ENCODE measurements at regions not wholly inside any gene's neighbourhood (a gene's known extent, or its start where the extent isn't known, plus 50 kb on each side); places are given as distances from the start of the nearest gene placed in this dataset.

DNA sequence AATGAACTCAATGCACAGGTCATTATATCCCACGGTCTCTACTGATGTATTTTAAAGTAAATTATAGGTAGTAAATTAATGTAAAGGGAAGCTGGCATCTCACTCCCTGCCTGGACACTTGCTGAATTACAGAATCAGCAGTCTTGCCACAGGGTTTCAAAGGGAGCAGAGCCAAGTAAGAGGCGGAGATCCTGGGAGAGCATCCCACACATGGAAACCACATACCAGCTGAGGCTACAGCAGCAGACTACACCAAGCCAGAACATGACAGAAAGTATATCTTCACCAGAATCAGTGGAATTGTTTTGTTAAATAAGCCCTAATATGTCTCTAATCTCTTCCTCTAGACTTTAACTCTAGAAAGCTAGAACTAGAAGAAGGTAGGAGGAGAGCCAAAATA lies 1689.2 kb upstream of the WWC1 start:
- H3K36me3 ChIP-seq (ENCODE audit: insufficient read depth, low read length) = no peaks in the 10 kb centered on the region
- H3K9me3 ChIP-seq (ENCODE audit: low read length) = no peaks in the 10 kb centered on the region
- H3K79me2 ChIP-seq (ENCODE audit: insufficient read depth, low read length) = no peaks in the 10 kb centered on the region
- TF ChIP-seq, protein P1, sequence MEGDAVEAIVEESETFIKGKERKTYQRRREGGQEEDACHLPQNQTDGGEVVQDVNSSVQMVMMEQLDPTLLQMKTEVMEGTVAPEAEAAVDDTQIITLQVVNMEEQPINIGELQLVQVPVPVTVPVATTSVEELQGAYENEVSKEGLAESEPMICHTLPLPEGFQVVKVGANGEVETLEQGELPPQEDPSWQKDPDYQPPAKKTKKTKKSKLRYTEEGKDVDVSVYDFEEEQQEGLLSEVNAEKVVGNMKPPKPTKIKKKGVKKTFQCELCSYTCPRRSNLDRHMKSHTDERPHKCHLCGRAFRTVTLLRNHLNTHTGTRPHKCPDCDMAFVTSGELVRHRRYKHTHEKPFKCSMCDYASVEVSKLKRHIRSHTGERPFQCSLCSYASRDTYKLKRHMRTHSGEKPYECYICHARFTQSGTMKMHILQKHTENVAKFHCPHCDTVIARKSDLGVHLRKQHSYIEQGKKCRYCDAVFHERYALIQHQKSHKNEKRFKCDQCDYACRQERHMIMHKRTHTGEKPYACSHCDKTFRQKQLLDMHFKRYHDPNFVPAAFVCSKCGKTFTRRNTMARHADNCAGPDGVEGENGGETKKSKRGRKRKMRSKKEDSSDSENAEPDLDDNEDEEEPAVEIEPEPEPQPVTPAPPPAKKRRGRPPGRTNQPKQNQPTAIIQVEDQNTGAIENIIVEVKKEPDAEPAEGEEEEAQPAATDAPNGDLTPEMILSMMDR (IDR thresholded peaks at IDR 0.05; ENCODE audit: low read length) = no peak
- no peak for TF ChIP-seq EZH2 (IDR thresholded peaks at IDR 0.05; ENCODE audit: borderline replicate concordance, low read length)
- no peak overlapping the region for H2AFZ ChIP-seq (ENCODE audit: low read length)
- no peak overlapping the region for H3K4me2 ChIP-seq (ENCODE audit: low read length)
- no peak overlapping the region for H3K9ac ChIP-seq (ENCODE audit: low read length)
- no peak overlapping the region for H3K27ac ChIP-seq (ENCODE audit: low read depth, low read length, poor library complexity, severe bottlenecking)
- H3K4me1 ChIP-seq (ENCODE audit: insufficient read depth, low read length, severe bottlenecking) = no peaks in the 10 kb centered on the region
- H3K9me2 ChIP-seq (ENCODE audit: low read depth, low read length) = no peaks in the 10 kb centered on the region
- H3F3A ChIP-seq (ENCODE audit: insufficient read depth, low read length) = no peaks in the 10 kb centered on the region
- H4K20me1 ChIP-seq (ENCODE audit: insufficient read depth, low read length) = no peaks in the 10 kb centered on the region
- no peak overlapping the region for H3K4me3 ChIP-seq (ENCODE audit: low read depth, low read length, poor library complexity, severe bottlenecking)
- no peaks in the 10 kb centered on the region for H3K27me3 ChIP-seq (ENCODE audit: insufficient read depth, low read length)

DNA sequence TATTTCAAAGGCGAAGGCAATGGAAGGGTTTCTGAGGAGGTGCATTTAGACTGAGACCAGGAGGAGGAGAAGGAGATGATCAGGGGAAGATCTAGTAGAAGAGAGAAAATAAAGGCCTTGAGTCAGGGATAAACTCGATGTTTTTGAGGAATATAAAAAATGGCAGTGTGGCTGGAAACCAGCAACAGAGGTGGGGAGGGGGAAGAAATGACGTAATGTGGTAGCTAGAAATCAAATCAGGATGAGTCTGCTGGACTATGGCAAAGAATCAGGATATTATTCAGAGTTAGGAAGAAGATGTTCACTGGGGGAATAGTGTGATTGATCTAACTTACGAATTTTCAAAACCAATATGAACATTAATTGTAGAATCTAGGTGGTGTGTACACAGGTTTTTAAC lies 1673.9 kb upstream of the WWC1 start:
- no peaks in the 10 kb centered on the region for H3K9me3 ChIP-seq (ENCODE audit: low read length)
- H3K9me2 ChIP-seq (ENCODE audit: low read depth, low read length) = no peaks in the 10 kb centered on the region
- H3K27ac ChIP-seq (ENCODE audit: low read depth, low read length, poor library complexity, severe bottlenecking) = no peak overlapping the region
- no peaks in the 10 kb centered on the region for H3K27me3 ChIP-seq (ENCODE audit: insufficient read depth, low read length)
- no peaks in the 10 kb centered on the region for H3F3A ChIP-seq (ENCODE audit: insufficient read depth, low read length)
- H3K4me2 ChIP-seq (ENCODE audit: low read length) = no peak overlapping the region
- H3K9ac ChIP-seq (ENCODE audit: low read length) = no peak overlapping the region
- H3K4me3 ChIP-seq (ENCODE audit: low read depth, low read length, poor library complexity, severe bottlenecking) = no peak overlapping the region
- no peaks in the 10 kb centered on the region for H3K79me2 ChIP-seq (ENCODE audit: insufficient read depth, low read length)
- TF ChIP-seq EZH2 (IDR thresholded peaks at IDR 0.05; ENCODE audit: borderline replicate concordance, low read length) = no peak
- H4K20me1 ChIP-seq (ENCODE audit: insufficient read depth, low read length) = no peaks in the 10 kb centered on the region
- no peaks in the 10 kb centered on the region for H3K36me3 ChIP-seq (ENCODE audit: insufficient read depth, low read length)
- no peak overlapping the region for H2AFZ ChIP-seq (ENCODE audit: low read length)
- no peaks in the 10 kb centered on the region for H3K4me1 ChIP-seq (ENCODE audit: insufficient read depth, low read length, severe bottlenecking)

DNA sequence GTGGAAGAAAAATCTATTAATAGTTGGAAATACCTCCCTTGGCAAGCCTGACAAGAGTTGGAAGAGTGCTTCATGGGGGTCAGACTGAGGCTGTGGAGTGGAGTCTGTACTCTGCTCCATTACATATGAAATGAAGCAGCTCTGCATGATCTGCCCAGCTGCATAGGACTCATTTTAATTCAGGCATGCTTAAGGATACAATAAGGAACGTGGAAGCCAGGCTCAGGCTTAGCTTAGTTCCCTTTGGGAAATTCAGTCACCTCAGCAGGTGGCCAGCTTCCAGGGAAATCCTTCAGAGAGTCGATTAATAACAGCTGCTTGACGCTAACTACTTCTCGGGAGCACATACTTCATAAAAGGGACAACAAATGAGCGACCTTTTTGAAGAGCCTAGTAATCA lies 1672.9 kb upstream of the WWC1 start:
- Histone ChIP-seq H3K9ac (ENCODE audit: low read length) (no peak overlapping the region), H3K4me3 (ENCODE audit: low read depth, low read length, poor library complexity, severe bottlenecking) (no peak overlapping the region), H3K4me2 (ENCODE audit: low read length) (no peak overlapping the region), H3K9me2 (ENCODE audit: low read depth, low read length) (no peaks in the 10 kb centered on the region), H2AFZ (ENCODE audit: low read length) (no peak overlapping the region), H3K4me1 (ENCODE audit: insufficient read depth, low read length, severe bottlenecking) (no peaks in the 10 kb centered on the region), H3F3A (ENCODE audit: insufficient read depth, low read length) (no peaks in the 10 kb centered on the region), H4K20me1 (ENCODE audit: insufficient read depth, low read length) (no peaks in the 10 kb centered on the region), H3K79me2 (ENCODE audit: insufficient read depth, low read length) (no peaks in the 10 kb centered on the region), H3K27ac (ENCODE audit: low read depth, low read length, poor library complexity, severe bottlenecking) (no peak overlapping the region), H3K9me3 (ENCODE audit: low read length) (no peaks in the 10 kb centered on the region), H3K36me3 (ENCODE audit: insufficient read depth, low read length) (no peaks in the 10 kb centered on the region), H3K27me3 (ENCODE audit: insufficient read depth, low read length) (no peaks in the 10 kb centered on the region)
- TF ChIP-seq EZH2 (IDR thresholded peaks at IDR 0.05; ENCODE audit: borderline replicate concordance, low read length) = no peak
- TF ChIP-seq, protein P1 (IDR thresholded peaks at IDR 0.05; ENCODE audit: low read length) = no peak

DNA sequence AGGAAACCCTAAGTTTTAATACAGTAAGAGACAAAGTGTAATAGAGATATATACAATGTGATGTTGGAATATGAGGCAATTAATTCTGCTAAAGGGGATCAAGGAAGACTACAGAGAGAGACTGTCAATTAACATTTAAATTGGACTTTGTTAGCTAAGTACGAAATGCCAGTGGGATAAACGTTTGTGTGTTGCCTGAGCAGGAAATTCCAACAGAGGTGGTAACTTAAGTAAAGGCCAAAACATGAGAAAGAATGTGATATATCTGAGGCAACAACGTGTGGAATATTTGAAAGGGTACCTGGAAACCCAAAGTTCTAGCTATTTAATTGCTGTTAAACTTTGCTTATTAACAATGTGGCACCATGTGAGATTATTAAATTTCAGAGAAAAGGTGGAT lies 1666.9 kb upstream of the WWC1 start:
- Histone ChIP-seq H3F3A (ENCODE audit: insufficient read depth, low read length) (no peaks in the 10 kb centered on the region), H4K20me1 (ENCODE audit: insufficient read depth, low read length) (no peaks in the 10 kb centered on the region), H3K4me3 (ENCODE audit: low read depth, low read length, poor library complexity, severe bottlenecking) (no peak overlapping the region), H3K4me2 (ENCODE audit: low read length) (no peak overlapping the region), H3K36me3 (ENCODE audit: insufficient read depth, low read length) (no peaks in the 10 kb centered on the region), H2AFZ (ENCODE audit: low read length) (no peak overlapping the region), H3K9ac (ENCODE audit: low read length) (no peak overlapping the region), H3K27ac (ENCODE audit: low read depth, low read length, poor library complexity, severe bottlenecking) (no peak overlapping the region), H3K79me2 (ENCODE audit: insufficient read depth, low read length) (no peaks in the 10 kb centered on the region), H3K9me2 (ENCODE audit: low read depth, low read length) (no peaks in the 10 kb centered on the region), H3K4me1 (ENCODE audit: insufficient read depth, low read length, severe bottlenecking) (no peaks in the 10 kb centered on the region), H3K27me3 (ENCODE audit: insufficient read depth, low read length) (no peaks in the 10 kb centered on the region), H3K9me3 (ENCODE audit: low read length) (no peaks in the 10 kb centered on the region)
- TF ChIP-seq, protein P1 (IDR thresholded peaks at IDR 0.05; ENCODE audit: low read length) = no peak
- TF ChIP-seq EZH2 (IDR thresholded peaks at IDR 0.05; ENCODE audit: borderline replicate concordance, low read length) = no peak
